Epithelial cell of proximal tubule (primary cell): ENCODE measurements at regions not wholly inside any gene's neighbourhood (a gene's known extent, or its start where the extent isn't known, plus 50 kb on each side); places are given as distances from the start of the nearest gene placed in this dataset.

Experiments
- DNase-seq: peaks from one replicate; pipeline ENCODE4 v3.0.0-alpha.2; 2011; ENCODE audit warnings: low read depth
- H3K4me3 ChIP-seq: 2 replicates; pipeline ENCODE4 v1.5.1; 2011; ENCODE audit warnings: low read depth, mild to moderate bottlenecking, low read length
- TF ChIP-seq, protein P1 (sequence below): conservative IDR thresholded peaks from 2 replicates; pipeline ENCODE4 v1.5.1; 2012; ENCODE audit warnings: low read depth, mild to moderate bottlenecking, low read length

DNA sequence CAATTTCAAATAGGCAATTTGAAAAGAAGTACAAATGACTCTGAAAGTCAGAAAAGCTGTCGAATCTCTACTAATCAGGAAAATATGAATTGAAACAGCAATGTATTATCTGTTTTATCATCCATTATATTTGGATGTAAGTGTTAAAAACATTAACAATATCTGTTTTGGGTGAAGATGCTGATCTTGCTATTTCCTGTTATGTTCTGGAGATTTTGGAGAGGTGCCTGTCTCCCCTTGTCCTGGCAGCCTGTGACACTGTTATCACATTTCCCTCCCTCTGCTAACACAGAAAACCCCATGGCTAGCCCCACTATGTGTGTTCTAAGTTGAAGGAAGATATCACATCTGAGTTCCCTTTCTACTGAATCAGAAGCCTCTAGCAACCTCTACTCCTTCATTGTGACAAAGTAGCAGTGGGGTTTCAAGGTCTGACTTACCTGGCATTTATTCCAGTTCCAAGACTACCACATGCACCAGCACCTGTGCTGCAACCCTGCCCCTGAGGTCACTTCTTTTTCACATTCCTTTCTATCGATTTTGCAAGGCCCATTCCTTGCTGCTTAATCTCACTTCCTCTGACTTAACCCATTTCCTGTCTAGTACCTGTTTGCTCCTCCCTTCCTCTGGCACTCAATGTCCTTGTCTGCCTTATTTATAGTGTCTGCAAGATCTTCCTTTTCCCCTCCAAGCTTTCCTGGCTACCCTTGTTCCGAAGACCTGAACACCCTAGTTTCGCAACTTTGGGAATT, 95.5 kb upstream of the COL8A1 start:
- no peak overlapping the region for H3K4me3 ChIP-seq
- DNase-seq, result no peak
- TF ChIP-seq, protein P1, sequence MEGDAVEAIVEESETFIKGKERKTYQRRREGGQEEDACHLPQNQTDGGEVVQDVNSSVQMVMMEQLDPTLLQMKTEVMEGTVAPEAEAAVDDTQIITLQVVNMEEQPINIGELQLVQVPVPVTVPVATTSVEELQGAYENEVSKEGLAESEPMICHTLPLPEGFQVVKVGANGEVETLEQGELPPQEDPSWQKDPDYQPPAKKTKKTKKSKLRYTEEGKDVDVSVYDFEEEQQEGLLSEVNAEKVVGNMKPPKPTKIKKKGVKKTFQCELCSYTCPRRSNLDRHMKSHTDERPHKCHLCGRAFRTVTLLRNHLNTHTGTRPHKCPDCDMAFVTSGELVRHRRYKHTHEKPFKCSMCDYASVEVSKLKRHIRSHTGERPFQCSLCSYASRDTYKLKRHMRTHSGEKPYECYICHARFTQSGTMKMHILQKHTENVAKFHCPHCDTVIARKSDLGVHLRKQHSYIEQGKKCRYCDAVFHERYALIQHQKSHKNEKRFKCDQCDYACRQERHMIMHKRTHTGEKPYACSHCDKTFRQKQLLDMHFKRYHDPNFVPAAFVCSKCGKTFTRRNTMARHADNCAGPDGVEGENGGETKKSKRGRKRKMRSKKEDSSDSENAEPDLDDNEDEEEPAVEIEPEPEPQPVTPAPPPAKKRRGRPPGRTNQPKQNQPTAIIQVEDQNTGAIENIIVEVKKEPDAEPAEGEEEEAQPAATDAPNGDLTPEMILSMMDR, result no peak

DNA sequence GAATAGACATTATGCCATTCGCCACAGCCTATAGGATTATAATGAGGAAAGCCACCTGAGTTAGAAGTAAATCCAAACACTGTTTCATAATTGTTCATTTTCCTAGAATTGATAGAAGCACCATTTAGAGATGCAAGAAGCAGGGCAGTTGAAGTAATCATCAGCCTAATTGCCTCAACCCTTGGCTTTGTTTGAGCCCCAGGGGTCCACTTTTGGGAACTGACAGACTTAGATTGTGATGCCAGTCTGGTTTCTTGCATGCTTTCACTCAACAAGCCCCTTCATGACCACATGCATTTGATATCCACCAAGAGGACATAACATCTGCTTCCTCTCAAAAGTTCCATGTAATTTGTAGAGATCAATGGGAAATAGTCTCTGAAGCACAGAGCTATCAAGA, 97.2 kb upstream of the COL8A1 start:
- H3K4me3 ChIP-seq, result no peak overlapping the region
- TF ChIP-seq, protein P1, result no peak
- no peak for DNase-seq

DNA sequence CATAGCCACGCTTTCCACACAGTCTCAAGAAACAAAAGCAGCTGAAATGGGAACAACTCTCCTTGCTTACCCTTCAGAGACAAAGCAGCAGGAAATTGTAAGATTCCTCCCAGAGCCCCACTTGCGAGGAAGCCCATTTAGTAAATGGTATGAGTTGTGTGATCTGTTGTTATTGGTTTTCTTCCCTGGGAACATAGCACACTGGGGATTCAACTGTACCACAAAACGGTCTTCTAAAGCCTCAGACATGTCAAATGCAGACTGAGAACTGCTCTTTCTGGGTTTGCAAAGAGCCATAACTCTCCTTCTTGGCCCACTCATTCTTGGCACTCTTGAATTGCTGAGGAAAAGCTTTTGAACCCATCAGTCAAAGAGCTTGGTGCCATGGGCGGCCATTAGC, 101.0 kb upstream of the COL8A1 start:
- H3K4me3 ChIP-seq, result no peak overlapping the region
- TF ChIP-seq, protein P1, result no peak
- no peak for DNase-seq

DNA sequence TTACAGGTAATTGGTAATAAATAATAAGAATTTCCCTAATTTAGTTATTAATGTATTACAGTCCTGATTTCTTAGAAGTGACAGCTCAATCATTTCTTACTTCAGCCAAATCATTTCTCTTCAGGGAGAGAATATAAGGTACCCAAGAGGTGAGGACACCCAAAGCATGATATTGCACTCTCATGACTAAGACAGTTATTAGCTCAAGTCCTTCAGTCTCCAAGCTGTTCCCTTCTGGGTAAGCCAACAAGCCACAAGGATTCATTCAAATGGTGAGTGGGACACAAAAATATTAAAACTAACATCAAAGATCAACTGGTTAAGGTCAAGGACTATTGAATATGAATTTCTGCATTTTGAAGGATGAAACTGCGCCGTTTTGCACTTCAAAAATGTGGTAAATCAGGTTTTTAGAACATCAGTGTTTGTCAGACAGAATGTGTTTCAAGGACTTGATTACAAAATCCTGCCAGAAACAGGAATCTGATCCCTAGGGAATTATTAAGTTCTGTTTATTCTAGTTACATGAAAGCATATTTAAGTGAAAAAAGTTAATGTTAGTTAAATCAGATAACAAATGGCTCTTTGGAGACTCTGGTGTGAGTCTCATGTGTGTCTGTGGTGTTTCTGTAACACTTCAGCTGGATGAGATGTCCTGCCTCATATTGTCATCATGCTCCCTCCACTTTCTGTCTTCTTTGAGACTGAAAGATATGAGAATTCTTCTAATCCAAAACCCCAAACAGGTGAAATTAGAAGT, 101.7 kb upstream of the COL8A1 start:
- TF ChIP-seq, protein P1, result no peak
- H3K4me3 ChIP-seq, result no peak overlapping the region

DNA sequence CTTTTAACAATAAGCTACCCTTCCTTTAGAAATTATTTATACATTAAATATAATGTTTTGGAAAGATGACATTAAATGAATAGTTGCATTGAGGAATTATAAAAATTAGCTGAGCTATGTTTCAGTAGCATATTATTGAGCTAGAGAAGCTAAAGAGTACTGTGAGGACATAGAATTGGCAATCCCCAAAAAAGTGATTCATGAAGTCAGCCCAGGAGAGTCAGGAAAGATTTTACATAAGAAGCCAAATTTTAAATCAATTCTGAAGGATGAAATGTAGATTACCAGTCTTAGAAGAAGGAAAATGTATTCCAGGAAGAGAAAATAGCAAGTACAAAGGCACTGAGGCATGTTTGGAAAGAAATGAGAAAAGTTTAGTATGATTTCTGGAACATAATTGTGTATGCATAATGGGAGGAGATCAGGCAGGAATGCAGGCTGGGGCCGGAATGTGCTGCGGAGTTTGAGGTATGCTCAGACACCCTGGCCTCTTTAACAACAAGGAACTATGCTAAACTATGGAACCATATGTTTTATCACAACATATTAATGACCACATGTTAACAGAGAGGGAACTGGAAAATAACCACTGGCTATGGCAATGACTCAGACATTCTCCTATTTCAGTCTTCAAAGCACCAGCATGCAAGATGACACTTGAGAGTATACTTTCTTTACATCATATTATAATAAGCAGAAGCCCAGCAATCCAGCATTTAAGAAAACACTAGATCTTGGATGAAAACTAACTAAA, 103.3 kb upstream of the COL8A1 start:
- no peak overlapping the region for H3K4me3 ChIP-seq
- DNase-seq, result no peak
- TF ChIP-seq, protein P1, result no peak

More for the DNA sequence above, 101.7 kb upstream of the COL8A1 start:
- DNase-seq, result no peak

DNA sequence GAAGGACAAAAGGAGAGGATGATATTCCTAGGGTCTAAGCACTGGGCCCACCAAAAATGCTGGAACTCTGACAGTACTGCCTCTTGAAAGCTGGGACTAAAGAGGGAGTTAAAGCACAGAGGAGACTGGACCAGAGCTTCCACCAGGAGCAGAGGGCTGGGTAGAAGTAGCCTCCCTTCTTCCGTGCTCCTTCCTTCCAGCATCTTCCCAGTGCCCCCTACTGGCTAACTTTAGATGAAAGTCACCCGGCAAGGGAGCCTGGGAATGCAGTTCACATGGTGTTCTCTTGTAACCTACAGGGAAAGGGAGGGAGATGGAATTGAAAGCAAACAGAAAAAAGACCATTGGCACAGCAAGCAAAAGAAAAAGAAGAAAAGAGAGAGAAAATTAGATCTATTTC, 106.1 kb upstream of the COL8A1 start:
- TF ChIP-seq, protein P1, result peak; percentile 88
- DNase-seq, result no peak
- no peak overlapping the region for H3K4me3 ChIP-seq
